CD4-positive, alpha-beta T cell treated with Interleukin-15 for 4 hours (primary cell): ENCODE measurements at regions not wholly inside any gene's neighbourhood (a gene's known extent, or its start where the extent isn't known, plus 50 kb on each side); places are given as distances from the start of the nearest gene placed in this dataset.
A peak's percentile ranks its signal among the peaks of the same experiment; 100 is the strongest.

Experiments used
- DNase-seq: peaks from one replicate; pipeline ENCODE4 v3.0.0-alpha.2; 2020; ENCODE audit warnings: low spot score

DNA sequence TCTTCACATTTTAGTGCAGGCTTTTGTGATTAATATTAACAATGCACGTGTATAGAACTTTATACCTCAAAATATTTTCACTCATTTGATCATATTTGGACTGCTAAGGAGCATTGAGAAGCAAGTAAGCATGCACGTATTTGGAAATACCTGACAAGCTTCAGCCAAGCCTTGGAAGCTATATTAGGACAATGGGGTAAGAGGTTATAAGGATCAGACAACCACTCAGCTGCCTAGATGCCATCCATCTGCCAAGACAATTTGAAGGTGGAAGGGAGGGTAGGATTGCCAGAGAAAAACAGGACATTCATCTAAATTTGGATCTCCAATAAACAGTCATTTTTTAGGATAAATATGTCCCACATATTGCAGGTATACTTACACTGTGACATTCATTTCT is 394.9 kb upstream of the CFAP20DC start:
- DNase-seq, result no peak

DNA sequence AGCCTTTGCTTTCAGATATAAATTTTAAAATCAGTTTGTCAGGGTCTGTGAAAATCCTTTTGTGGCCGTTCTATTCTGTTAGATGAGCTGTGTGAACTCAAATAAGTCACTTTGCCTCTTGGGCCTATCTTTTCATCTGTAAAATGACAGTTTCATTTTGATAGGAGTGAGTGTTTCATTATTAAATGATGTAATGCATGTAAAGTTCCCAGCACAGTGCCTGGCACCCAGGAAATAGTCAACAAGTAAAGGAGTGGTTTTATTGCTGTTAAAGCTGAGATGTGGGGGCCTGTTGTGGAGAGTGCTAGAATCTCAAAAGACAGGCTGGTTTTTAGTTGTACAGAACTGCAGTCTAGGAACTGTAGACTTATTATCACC is 394.5 kb upstream of the CFAP20DC start:
- peak; percentile 45 for DNase-seq

DNA sequence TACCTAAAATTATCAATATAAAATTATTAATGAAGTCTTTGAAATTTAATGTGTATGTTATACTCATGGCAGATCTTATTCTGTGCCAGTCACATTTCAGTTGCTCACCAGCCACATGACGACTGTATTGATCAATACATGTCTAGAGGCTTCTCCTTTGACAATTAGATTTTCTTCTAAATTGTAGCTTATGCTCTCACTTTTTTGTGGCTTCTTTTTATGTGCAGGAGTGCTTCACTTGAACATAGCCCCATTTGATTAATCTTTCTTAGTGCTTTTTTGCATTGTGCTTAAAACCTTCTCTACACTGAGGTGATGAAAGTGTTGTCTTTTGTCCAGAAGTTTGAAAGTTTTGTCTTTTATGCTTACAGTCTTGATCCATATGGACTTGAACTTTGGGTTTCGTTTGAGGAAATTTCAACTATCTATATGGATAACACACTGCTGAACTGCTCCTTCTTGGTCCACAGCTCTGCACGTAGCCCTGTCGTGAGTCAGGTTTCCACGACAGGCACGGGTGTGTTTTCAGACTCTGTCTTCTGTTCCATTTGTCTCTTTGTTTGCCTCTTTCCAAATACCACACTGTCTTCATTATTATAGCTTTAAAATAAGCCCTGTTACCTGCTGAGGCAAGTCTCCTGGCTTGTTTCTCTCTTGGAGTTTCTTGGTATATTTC is 393.9 kb upstream of the CFAP20DC start:
- no peak for DNase-seq

DNA sequence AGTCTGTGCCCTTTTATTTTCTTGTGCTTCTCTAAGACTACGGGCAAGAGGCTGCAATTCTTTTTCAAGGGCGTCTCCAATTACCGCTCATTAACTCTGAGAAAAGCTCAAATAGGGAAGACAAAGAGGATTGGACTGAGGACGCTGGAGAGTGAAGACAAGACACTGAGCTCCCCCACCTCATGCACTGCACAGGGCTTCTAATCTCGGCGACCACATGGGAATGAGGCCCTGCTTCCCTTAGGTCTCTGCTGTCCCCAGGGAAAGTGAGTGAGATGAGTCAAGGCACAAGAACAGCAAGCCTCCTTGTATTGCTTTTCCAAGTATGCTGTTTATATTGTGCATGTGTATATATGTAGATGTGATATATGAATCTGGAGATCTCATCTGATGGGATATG is 392.2 kb upstream of the CFAP20DC start:
- no peak for DNase-seq

DNA sequence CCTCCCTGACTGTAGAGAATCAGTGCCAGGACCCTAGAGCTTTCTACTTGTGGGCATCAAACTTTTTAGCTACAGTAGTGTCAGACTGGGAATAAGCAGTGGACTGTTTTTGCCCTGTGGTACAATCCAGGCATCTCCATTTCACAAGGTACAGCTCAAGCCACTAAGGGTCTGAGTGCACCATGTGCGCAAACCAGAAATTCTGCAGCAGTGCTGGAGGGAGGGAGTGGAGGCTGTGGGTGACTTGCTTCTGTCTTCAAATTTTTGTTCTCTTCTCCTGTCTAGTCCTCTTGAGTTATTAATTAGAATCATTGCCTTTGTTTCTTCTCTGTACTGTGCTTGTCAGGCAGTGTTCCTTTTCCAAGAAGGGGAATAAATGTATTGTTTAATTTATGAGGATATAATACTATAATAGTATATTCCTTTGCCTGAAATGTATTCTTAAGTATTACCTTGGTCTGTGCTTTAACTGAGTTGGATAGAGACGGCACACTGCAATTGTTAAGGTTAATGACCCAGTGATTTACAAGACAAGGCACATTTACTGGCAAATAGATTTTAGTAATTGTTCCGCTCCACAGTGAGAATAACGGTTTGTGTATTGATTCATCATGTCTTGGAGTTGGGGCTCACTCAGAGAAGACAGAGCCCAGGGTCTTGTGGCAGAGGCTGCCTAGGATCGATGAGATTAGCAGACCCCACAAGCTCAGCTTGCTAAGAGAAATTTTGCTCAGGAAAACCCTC is 390.6 kb upstream of the CFAP20DC start:
- DNase-seq, result no peak

DNA sequence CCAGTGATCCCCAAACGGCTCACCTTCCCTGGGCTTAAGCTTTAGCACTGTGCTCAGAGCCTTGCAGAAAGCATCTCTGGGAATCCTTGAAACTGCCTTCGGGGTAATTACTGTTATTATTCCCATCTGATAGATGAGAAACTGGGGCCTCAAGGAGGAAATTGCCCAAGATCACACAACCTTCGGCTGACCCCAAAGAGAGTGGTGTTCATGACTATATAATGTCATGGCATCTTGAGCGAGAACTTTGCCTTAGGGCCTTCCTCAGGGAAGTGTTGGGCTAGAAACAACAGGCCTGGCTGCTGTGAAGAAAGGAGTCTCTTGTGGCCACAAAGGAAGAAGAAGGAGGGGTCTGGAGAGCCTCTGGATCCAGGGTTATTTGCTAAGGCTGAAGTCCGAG is 388.7 kb upstream of the CFAP20DC start:
- DNase-seq, result no peak

DNA sequence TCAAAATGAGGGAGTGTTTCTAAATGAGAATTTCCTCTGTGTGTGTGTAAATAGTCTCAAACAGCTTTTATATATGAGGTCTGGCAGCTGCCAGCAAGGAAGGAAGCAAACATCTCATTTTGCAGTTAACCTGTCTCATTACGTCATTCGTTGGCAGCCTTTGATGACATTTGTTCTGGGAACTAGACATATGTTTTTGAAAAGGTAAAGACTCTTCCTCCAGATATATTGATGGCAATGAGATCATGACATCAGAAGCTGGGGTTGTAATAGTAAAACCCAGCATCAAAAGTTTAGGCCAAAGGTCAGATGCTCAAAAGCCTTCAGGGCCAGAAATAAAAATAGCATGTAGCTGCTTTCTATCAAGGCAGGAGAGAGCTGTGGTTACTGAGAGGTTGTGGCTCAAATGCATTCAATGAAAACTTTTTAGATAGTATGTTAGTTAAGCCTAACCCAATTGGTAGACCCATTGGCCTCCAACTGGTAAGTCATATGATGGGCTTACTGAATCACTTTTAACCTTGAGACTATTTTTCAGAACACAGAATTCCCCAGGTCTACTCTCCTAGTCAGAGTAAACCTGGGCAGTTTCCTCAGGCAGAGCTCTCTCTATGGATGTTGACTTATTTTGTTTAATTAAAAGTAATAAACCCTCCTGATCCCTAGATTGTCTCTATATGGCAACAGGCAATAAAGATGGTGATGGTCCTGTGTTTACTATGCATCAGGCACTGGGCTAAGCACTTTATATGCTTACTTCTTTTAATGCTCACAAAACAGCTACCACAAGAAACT is 386.5 kb upstream of the CFAP20DC start:
- DNase-seq, result no peak

DNA sequence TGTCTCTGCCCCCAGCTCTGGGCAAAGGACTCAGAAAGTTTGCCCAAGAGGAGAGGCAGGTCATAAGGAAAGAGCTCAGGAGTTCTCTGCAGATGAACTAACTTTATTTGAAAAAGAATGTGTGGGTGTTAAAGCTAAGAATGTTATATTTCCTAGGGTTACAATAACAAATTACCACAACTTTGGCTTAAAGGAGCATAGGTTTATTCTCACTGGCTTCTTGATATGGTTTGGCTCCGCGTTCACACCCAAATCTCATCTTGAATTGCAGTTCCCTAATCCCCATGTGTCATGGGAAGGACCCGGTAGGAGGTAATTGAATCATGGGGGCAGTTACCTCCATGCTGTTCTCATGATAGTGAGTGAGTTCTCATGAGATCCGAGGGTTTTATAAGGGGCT is 383.7 kb upstream of the CFAP20DC start:
- no peak for DNase-seq

DNA sequence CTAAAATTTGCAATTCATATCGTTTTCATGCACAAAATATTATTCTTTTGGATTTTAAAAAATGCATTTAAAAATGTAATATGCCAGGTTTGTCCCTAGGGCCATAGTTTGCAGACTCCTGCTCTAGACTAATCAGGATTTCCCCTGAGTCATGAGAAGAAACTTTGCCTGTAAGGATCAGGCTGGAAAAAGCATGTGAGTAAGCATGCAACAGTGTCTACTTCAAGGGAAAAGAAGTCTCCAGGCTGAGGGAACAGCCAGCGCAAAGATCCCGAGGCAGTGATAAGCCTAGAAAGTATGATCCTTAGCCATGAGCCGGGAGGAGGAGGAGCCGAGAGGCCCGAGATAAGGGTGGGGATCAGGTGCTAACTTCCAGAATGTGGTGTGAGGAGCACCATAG is 382.8 kb upstream of the CFAP20DC start:
- no peak for DNase-seq

DNA sequence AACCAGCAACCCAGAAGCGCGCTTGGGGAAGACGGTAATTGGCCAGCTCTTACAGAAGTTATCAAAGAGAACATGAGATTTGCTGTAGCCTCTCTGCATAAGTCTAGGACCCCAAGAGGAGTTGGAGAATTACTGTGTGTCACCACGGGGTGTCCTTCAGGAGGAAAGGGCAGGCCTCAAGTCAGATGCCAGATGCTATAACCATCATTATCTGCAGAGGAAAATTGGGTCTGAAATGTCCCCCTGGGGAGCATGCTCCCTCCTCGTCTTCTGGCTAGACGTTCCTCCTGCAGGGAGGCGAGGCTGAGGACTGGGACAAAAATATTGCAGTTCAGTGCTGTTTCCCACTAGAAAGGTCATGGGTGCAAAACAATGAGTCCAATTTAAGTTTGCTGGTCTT is 380.5 kb upstream of the CFAP20DC start:
- DNase-seq, result no peak

DNA sequence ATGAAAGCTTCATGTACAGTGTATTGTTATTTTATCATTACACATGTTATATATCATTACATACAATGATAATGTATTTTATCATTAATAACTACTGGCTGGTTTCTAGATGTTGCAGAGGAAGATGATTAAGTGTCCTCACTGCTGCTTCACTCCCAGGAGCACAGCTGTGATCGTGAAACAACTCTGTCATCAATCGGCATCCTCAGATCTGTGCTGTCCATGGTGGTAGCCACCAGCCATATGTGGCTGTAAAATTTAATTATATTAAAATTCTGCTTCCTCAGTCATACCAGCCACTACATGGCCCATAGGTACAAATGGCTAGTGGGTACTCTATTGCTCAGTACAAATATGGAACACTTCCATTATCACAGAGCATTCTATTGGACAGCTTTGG is 379.4 kb upstream of the CFAP20DC start:
- no peak for DNase-seq

DNA sequence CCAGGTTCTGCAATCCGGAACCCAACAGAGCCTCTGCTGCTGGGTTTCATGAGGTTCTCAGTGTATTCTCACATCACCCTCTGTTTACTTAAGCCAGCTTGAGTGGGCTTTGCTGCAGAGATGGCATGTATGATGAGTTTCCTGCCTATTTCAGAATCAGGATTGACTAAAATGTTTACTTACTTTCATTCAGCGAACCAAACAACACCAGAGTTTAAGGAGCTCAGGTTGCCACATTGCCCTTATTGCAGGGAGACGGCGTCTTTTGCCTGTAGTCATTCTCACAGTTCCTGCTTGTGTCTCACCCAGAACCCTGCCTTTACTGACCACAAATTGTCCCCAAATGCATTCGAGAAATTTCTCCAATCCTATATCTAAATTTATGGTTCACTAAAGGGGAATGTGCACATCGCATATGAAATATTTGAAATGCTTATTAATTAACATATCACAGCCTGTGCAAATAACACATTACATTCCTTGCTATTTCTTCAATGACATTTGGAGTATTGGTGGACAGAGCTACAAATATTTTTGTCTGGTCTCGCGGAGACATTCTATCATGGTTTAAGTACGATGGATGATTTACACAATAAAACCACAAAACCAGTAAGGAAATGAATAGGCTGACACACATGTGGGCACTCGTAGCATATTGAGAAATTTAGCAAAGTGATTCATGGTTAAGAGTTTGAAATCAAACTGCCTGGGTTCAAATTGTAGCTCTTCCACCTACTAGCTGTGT is 377.2 kb upstream of the CFAP20DC start:
- DNase-seq, result peak; percentile 41

DNA sequence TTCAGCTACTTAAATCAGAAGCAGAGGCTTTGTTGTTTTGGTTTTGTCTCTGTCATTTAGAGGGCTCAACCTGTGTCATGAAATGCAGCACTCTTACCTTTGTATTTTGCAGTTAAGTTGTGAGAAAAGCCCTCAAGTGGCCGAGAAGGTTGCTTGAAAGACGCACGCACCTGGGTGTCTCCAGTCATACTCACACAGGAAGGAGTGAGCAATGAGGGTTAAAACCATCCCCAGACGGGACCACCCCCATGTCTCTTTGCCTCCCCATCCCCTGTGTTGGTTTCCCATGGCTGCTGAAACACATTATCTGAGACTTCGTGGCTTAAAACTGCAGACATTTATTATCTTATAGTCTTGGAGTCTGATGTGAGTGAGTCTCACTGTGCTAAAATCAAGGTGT is 376.1 kb upstream of the CFAP20DC start:
- DNase-seq, result peak; percentile 74

DNA sequence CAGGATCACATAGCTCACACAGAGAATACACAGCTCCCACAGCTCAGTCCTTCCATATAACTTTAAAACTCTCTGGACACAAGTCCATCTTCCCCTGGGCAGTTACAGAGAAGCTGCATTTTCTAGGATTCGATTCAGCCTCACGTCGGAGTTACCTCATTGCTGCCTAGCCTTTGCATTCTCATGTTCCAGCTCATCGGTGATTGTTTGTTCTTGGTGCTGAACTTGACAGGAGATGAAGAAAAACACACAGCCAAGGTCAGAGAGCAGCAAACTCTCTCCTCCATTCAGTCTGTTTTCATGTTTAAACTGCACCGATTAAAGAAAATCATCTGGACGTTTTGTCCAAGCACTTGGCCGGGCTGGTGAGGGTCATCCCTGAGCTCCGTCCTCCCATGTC is 375.5 kb upstream of the CFAP20DC start:
- DNase-seq, result no peak

DNA sequence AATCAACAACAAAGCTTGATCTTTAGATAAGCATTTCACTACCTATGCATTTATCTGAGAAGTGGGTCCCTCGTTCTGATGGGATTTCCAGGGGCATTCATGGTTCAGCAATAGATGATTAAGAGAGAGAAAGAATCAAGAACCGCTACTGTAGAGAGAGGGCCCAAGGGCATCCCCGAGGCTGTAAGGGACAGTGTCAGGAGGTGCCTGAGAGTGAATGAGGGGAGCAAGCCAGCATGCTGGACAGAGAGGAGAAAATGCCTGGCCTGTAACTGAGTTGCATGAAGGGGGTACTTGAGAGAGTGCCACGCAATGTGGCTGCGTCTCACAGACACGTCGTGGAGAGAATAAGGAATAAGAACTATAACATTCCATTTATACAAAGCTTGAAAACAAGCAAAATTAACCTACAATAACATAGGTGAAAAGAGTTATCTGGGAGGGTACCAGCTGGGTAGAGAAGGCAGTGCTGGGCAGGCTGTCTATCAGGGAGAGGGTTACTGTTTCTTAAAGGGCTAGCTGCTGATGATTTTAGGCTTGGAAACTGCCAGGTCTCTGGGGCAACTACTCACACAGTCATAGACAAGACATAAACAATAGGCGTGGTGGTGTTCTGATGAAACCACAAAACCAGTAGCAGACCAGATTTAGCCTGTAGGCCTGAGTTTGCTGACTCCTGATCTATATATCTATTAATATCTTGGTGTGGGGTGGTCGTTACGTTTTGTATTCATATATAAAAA is 374.6 kb upstream of the CFAP20DC start:
- peak; percentile 72 for DNase-seq

DNA sequence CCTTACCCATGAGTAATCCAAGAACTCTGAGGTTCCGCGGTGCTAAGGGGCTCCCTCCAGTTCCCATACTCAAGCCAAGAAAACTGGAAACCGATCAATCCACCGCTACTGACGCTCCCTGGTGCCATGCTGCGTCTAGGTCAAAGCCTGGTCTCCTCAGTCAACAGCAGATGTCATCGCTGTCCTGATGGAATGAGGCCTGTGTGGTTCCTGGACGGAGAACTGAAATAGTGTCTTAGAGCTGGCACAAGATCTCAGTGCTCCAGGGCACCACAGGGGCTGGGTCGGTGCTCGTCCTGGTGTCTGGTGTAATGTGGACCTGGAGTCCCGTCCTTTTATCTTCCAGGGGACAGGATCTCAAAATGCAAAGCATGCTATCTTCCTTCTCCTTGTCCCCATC is 373.9 kb upstream of the CFAP20DC start:
- no peak for DNase-seq

DNA sequence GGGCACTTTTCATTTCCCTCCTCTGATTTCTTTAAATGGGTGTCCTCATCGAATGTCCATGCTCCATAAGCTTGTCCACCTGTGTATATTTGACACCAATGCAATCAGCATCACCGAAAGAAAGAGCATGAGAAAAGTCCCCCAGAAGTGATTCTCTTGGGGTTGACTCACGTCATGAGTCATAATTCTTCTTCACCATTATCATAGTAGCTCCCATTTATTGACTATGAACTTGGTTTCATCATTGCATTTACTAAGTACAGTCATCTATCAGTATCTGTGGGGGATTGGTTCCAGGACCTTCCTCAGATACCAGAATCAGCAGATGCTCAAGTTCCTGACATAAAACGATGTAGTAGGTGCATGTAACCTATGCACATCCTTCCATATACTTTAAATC is 372.5 kb upstream of the CFAP20DC start:
- DNase-seq, result peak; percentile 28

DNA sequence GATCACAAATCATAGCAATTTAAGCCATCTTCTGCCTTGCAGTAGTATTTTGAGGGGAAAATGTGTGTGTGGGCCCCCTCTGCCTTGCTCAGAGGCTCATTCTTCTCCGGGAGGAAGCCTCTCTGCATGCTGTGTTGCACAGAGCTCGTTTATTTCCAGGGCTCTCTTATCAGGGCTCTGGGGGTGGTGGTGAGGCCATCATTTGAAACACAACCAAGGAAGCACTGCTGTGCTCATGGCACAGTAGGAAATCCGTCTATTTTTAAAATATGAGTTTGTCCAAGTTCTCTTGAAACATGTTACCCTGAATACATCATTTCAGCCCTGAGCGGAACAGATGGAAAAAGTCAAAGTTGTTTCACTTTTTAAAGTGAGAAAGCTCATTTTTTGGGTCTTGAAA is 369.0 kb upstream of the CFAP20DC start:
- DNase-seq, result no peak

DNA sequence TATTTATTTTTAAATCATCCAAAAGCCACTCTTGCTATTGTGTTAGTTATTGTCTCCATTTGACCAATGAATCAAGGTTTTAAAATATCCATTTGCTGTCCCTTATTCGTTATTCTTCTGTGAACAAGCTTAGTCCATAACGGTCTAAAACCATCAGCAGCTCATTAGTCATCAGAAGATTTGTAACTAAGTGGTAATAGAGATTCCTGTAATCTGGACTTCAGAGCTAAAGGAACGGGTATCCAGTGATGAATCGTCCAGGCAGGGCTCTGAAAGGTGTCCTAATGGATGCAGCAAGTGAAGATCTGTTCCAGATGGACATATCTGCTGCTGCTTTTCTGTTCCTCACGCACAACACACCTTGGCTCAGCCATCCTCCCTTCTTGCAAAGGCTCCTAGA is 362.7 kb upstream of the CFAP20DC start:
- DNase-seq, result no peak

DNA sequence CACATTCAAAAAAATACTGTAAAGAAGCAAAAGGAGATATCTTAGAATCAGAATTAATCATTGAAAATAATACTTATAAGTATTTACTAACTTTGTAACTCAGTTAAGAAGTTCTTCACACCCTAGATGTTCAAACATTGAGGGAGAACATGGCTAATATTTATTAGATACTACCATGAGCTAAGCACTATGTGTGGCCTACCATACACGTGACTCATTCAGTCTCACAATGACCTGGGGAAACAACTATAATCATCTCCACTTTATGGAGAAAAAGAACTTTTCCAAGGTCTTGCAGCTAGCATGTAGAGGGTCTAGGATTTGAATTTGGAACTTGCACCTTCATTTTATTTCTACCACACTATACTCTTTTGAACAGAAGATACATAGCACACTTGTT is 361.9 kb upstream of the CFAP20DC start:
- DNase-seq, result no peak

DNA sequence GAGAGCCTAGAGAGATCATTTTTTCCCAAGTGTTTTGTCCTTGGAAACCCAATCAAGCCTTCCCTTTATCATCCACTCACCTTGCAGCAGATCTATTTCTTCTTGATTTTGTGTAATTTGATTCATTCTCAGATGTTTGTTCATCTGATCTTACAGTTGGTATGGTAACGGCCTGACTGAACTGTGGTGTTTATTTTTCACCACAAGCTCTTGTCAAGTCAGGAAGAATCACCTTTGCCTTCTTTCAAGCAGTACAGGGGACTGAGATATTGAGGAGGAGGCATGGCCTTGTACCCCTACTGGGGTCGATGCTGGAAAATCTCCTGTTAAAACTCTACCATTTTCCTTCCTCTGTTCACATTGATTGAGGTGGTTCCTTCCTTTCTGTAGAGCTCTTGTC is 361.4 kb upstream of the CFAP20DC start:
- no peak for DNase-seq
